ENCODE measurements at regions not wholly inside any gene's neighbourhood (a gene's known extent, or its start where the extent isn't known, plus 50 kb on each side); places are given as distances from the start of the nearest gene placed in this dataset.

GRCh38 chr14:101082436-101083384, 179.2 kb upstream of the RTL1 start:
- Histone ChIP-seq H3K79me2 (ENCODE audit: control insufficient read depth, insufficient read depth, low read length) (no peaks in the 10 kb centered on the region), H3K36me3 (ENCODE audit: control insufficient read depth in 2 of 2, extremely low read depth in 1 of 2, insufficient read depth in 2 of 2, low read length in 2 of 2) (no peaks in the 10 kb centered on the region), H3K4me1 (ENCODE audit: control insufficient read depth, extremely low read depth, insufficient read depth, low read length) (peaks cover under 1% of the 10 kb centered on the region), H2AFZ (ENCODE audit: low read depth, low read length) (no peak overlapping the region), H4K20me1 (replicated peaks; ENCODE audit: control insufficient read depth, extremely low read depth, insufficient read depth, low read length) (no peaks in the 10 kb centered on the region), H3K9me1 (replicated peaks; ENCODE audit: control insufficient read depth, extremely low read depth, insufficient read depth, low read length) (no peaks in the 10 kb centered on the region), H3K4me2 (ENCODE audit: insufficient read depth, low read length) (no peak overlapping the region), H3K9me3 (replicated peaks; ENCODE audit: control insufficient read depth, insufficient read depth, low read length) (no peaks in the 10 kb centered on the region), H3K4me3 (replicated peaks in 1 of 3; ENCODE audit: insufficient read depth in 1 of 3, low read depth in 1 of 3, low read length in 3 of 3) (no peak overlapping the region), H3K9ac (replicated peaks; ENCODE audit: extremely low read depth, insufficient read depth, low read length) (no peak overlapping the region), H3K27me3 (ENCODE audit: control insufficient read depth in 2 of 2, insufficient read depth in 2 of 2, low read length in 2 of 2) (no peaks in the 10 kb centered on the region), H3K27ac (ENCODE audit: insufficient read depth, low read depth, low read length) (no peak overlapping the region)
- no TSS peak for BruUV-seq (replicated peaks)
- DNase-seq (ENCODE audit: low read depth, low spot score) (no peak), FAIRE-seq (no peak)
- dilution Hi-C loops (cut with MboI; ENCODE audit: extremely low pct_ligation_motif_present, low sequenced_read_pairs) = no loop called here
- TF ChIP-seq EZH2 (IDR thresholded peaks at IDR 0.05; ENCODE audit: borderline replicate concordance, low read depth, low read length, severe bottlenecking) (no peak), MAX (IDR thresholded peaks at IDR 0.05; ENCODE audit: insufficient read depth, insufficient read length) (no peak), GATA2 (IDR thresholded peaks at IDR 0.05; ENCODE audit: insufficient read depth, insufficient read length, low read depth, low read length) (no peak), MYC (IDR thresholded peaks at IDR 0.05; ENCODE audit: low read depth, low read length) (no peak), POLR2A (IDR thresholded peaks at IDR 0.05; ENCODE audit: low read depth, low read length) (no peak), CTCF (IDR thresholded peaks at IDR 0.05; ENCODE audit: extremely low read depth in 1 of 2, insufficient read depth in 1 of 2, low read depth in 1 of 2, low read length in 2 of 2) (no peak), POLR2AphosphoS5 (IDR thresholded peaks at IDR 0.05; ENCODE audit: insufficient read depth, low read depth, low read length) (no peak), FOS (IDR thresholded peaks at IDR 0.05; ENCODE audit: borderline replicate concordance, insufficient read depth, low read length) (no peak), JUN (IDR thresholded peaks at IDR 0.05; ENCODE audit: borderline replicate concordance, insufficient read depth, insufficient read length, low read depth) (no peak)
- intact Hi-C loops (cut with micrococcal nuclease) = no loop called here
- POLR2A ChIA-PET = no interaction called here
- CTCF ChIA-PET = no interaction called here

All from endothelial cell of umbilical vein (primary cell).